SK-N-SH treated with all-trans-retinoic acid at 6 μM for 48 hours (cell line): ENCODE measurements at regions not wholly inside any gene's neighbourhood (a gene's known extent, or its start where the extent isn't known, plus 50 kb on each side); places are given as distances from the start of the nearest gene placed in this dataset.

ENCODE experiments used
- ATAC-seq: fragments of 200-7000 bp; cut with Tn5 transposase; 3 replicates; pipeline ENCODE4 v1.9.1; 2020; ENCODE audit warnings: mild to moderate bottlenecking, moderate library complexity
- ARNTL ChIP-seq: fragments of 450-650 bp; formaldehyde crosslinking; IDR thresholded peaks from 2 replicates; pipeline ENCODE4 v1.5.0; 2020; ENCODE audit warnings: low read depth, mild to moderate bottlenecking, moderate library complexity, borderline replicate concordance
- BACH2 ChIP-seq: fragments of 250-450 bp; sonication (Bioruptor Pico); IDR thresholded peaks from 2 replicates; pipeline ENCODE4 v1.9.0; 2021; ENCODE audit warnings: mild to moderate bottlenecking, borderline replicate concordance
- CSDC2 ChIP-seq: fragments of 250-450 bp; sonication (Bioruptor Pico); IDR thresholded peaks from 2 replicates; pipeline ENCODE4 v1.5.0; 2020; ENCODE audit warnings: mild to moderate bottlenecking, moderate library complexity
- ESRRG ChIP-seq: fragments of 250-450 bp; sonication (Bioruptor Pico); IDR thresholded peaks from 2 replicates; pipeline ENCODE4 v1.6.1; 2021; ENCODE audit warnings: mild to moderate bottlenecking
- GLIS3 ChIP-seq: fragments of 250-450 bp; sonication (Bioruptor Pico); IDR thresholded peaks from 2 replicates; pipeline ENCODE4 v1.5.0; 2020; ENCODE audit warnings: mild to moderate bottlenecking, moderate library complexity
- RARB ChIP-seq: fragments of 250-450 bp; sonication (Bioruptor Pico); IDR thresholded peaks from 2 replicates; pipeline ENCODE4 v1.8.0; 2021; ENCODE audit warnings: mild to moderate bottlenecking, moderate library complexity
- SNAI2 ChIP-seq: fragments of 250-450 bp; sonication (Bioruptor Pico); IDR thresholded peaks from 2 replicates; pipeline ENCODE4 v1.5.0; 2020; ENCODE audit warnings: mild to moderate bottlenecking, moderate library complexity
- ZC3H10 ChIP-seq: fragments of 250-450 bp; sonication (Bioruptor Pico); IDR thresholded peaks from 2 replicates; pipeline ENCODE4 v1.5.1; 2021; ENCODE audit warnings: mild to moderate bottlenecking, moderate library complexity
- ZFP3 ChIP-seq: fragments of 250-450 bp; sonication (Bioruptor Pico); IDR thresholded peaks from 2 replicates; pipeline ENCODE4 v1.5.0; 2020; ENCODE audit warnings: mild to moderate bottlenecking, moderate library complexity
- ZFP30 ChIP-seq: fragments of 450-650 bp; formaldehyde crosslinking; IDR thresholded peaks from 2 replicates; pipeline ENCODE4 v1.5.0; 2022; ENCODE audit warnings: mild to moderate bottlenecking, moderate library complexity
- ZNF565 ChIP-seq: fragments of 450-650 bp; formaldehyde crosslinking; conservative IDR thresholded peaks from 2 replicates; pipeline ENCODE4 v1.5.0; 2020; ENCODE audit warnings: low read depth, mild to moderate bottlenecking, moderate library complexity
- ZNF70 ChIP-seq: fragments of 450-650 bp; formaldehyde crosslinking; IDR thresholded peaks from 2 replicates; pipeline ENCODE4 v1.5.0; 2020; ENCODE audit warnings: mild to moderate bottlenecking, moderate library complexity
- ZNF8 ChIP-seq: fragments of 450-650 bp; formaldehyde crosslinking; IDR thresholded peaks from 2 replicates; pipeline ENCODE4 v1.5.0; 2020; ENCODE audit warnings: mild to moderate bottlenecking, moderate library complexity
- TF ChIP-seq, protein P1 (sequence below): fragments of 250-450 bp; sonication (Bioruptor Pico); IDR thresholded peaks from 2 replicates; pipeline ENCODE4 v1.5.0; 2020; ENCODE audit warnings: mild to moderate bottlenecking, moderate library complexity
- TF ChIP-seq, protein P2 (sequence below): fragments of 250-450 bp; sonication (Bioruptor Pico); IDR thresholded peaks from 2 replicates; pipeline ENCODE4 v1.5.1; 2021; ENCODE audit warnings: mild to moderate bottlenecking, moderate library complexity
- TF ChIP-seq, protein P3 (sequence below): fragments of 250-450 bp; sonication (Bioruptor Pico); IDR thresholded peaks from 2 replicates; pipeline ENCODE4 v1.5.1; 2020; ENCODE audit warnings: low read depth, mild to moderate bottlenecking, moderate library complexity
- TF ChIP-seq, protein P4 (sequence below): fragments of 250-450 bp; sonication (Bioruptor Pico); IDR thresholded peaks from 2 replicates; pipeline ENCODE4 v1.8.0; 2021; ENCODE audit warnings: low read depth, mild to moderate bottlenecking, moderate library complexity, borderline replicate concordance
- TF ChIP-seq, protein P5 (sequence below): fragments of 250-450 bp; sonication (Bioruptor Pico); IDR thresholded peaks from 2 replicates; pipeline ENCODE4 v1.8.0; 2020; ENCODE audit warnings: mild to moderate bottlenecking, moderate library complexity, borderline replicate concordance

DNA sequence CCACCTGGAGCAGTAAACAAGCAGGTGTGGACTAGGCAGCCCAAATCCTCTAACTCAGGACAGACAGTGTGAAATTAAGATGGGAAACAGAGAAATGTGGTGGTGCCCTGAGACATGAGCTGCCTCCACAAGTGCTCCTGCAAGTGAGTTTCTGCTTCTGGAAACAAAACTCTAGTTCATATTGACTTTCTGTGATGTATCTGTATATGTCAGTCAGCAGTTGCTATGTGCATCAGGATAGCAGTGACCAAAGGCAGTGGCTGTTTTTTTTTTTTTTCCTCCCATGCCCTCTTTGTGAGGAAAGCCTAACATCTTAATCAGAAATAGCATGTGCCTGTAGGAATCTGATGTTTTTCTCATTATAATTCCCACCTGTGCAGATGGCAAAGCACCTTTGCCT lies 318.4 kb upstream of the SEMA6A start:
- TF ChIP-seq GLIS3 (CRISPR knock-in tag) (no peak), CSDC2 (CRISPR knock-in tag) (no peak), BACH2 (CRISPR knock-in tag) (no peak), SNAI2 (CRISPR knock-in tag) (no peak), ZC3H10 (CRISPR knock-in tag) (no peak)
- TF ChIP-seq, protein P1, sequence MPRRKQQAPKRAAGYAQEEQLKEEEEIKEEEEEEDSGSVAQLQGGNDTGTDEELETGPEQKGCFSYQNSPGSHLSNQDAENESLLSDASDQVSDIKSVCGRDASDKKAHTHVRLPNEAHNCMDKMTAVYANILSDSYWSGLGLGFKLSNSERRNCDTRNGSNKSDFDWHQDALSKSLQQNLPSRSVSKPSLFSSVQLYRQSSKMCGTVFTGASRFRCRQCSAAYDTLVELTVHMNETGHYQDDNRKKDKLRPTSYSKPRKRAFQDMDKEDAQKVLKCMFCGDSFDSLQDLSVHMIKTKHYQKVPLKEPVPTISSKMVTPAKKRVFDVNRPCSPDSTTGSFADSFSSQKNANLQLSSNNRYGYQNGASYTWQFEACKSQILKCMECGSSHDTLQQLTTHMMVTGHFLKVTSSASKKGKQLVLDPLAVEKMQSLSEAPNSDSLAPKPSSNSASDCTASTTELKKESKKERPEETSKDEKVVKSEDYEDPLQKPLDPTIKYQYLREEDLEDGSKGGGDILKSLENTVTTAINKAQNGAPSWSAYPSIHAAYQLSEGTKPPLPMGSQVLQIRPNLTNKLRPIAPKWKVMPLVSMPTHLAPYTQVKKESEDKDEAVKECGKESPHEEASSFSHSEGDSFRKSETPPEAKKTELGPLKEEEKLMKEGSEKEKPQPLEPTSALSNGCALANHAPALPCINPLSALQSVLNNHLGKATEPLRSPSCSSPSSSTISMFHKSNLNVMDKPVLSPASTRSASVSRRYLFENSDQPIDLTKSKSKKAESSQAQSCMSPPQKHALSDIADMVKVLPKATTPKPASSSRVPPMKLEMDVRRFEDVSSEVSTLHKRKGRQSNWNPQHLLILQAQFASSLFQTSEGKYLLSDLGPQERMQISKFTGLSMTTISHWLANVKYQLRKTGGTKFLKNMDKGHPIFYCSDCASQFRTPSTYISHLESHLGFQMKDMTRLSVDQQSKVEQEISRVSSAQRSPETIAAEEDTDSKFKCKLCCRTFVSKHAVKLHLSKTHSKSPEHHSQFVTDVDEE = no peak
- no peak for ATAC-seq

DNA sequence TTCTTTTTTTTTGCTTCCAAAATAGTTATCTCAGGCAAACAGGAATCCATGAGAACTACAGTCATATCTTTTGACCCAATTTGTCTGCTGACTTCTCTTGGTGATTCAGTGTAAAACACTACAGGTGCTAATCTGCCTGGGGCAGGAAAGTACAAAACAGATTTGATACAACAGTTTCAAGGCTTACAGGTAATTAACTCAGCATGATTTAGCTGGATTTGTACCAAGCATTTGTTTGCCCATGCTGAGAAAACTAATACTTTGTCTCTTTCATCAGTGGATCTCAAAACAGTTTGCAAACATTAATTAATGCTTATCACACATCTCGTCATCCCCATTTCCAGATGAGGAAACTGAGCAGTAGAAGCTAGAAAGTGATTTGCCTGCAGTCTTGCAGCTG lies 312.5 kb upstream of the SEMA6A start:
- no peak for ATAC-seq
- TF ChIP-seq ESRRG (CRISPR knock-in tag) (no peak), ZFP3 (CRISPR knock-in tag) (no peak)

DNA sequence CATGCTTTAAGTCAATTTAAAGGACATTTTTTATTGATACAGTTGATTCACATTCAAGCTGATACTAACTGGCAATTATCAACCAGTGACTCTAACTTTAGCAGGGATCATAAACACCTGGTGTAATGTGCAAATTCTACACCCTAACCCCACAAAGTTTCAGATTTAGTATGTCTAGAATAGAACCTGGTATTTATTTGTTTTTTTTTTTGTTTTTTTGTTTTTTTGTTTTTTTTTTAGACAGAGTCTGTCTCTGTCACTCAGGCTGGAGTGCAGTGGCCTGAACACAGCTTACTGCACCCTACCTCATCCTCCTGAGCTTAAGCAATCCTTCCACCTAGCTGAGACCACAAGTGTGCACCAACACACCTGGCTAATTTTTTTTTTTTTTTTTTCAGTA lies 311.2 kb upstream of the SEMA6A start:
- no peak for TF ChIP-seq GLIS3 (CRISPR knock-in tag)
- TF ChIP-seq RARB (CRISPR knock-in tag) = no peak
- no peak for TF ChIP-seq ZFP3 (CRISPR knock-in tag)
- TF ChIP-seq ZNF70 (CRISPR knock-in tag) = no peak
- no peak for TF ChIP-seq SNAI2 (CRISPR knock-in tag)
- TF ChIP-seq, protein P2, sequence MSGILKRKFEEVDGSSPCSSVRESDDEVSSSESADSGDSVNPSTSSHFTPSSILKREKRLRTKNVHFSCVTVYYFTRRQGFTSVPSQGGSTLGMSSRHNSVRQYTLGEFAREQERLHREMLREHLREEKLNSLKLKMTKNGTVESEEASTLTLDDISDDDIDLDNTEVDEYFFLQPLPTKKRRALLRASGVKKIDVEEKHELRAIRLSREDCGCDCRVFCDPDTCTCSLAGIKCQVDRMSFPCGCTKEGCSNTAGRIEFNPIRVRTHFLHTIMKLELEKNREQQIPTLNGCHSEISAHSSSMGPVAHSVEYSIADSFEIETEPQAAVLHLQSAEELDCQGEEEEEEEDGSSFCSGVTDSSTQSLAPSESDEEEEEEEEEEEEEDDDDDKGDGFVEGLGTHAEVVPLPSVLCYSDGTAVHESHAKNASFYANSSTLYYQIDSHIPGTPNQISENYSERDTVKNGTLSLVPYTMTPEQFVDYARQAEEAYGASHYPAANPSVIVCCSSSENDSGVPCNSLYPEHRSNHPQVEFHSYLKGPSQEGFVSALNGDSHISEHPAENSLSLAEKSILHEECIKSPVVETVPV (CRISPR knock-in tag) = no peak
- no peak for TF ChIP-seq ARNTL (CRISPR knock-in tag)
- TF ChIP-seq, protein P3, sequence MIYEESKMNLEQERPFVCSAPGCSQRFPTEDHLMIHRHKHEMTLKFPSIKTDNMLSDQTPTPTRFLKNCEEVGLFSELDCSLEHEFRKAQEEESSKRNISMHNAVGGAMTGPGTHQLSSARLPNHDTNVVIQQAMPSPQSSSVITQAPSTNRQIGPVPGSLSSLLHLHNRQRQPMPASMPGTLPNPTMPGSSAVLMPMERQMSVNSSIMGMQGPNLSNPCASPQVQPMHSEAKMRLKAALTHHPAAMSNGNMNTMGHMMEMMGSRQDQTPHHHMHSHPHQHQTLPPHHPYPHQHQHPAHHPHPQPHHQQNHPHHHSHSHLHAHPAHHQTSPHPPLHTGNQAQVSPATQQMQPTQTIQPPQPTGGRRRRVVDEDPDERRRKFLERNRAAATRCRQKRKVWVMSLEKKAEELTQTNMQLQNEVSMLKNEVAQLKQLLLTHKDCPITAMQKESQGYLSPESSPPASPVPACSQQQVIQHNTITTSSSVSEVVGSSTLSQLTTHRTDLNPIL (CRISPR knock-in tag) = no peak
- no peak for TF ChIP-seq BACH2 (CRISPR knock-in tag)
- no peak for TF ChIP-seq ZNF565 (CRISPR knock-in tag)
- no peak for ATAC-seq

DNA sequence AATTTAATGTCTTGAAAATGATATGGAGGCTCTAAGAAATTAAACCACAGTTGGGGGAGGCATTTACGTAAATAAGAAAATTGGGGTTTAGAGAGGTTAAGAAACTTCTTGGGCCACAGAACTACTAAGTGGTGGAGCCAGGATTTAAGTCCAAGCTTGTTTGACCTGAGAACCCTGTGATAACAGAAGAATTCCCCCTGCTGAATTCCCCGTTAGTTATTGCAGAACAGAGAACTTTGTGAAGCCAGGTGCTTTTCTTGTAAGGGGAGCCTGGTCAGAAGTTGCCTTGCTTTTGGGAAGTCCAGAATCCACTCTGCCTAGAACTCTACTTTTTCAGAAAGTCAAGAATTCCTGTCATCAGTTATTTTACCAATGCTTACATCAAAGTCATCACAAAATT lies 309.3 kb upstream of the SEMA6A start:
- TF ChIP-seq, protein P4, sequence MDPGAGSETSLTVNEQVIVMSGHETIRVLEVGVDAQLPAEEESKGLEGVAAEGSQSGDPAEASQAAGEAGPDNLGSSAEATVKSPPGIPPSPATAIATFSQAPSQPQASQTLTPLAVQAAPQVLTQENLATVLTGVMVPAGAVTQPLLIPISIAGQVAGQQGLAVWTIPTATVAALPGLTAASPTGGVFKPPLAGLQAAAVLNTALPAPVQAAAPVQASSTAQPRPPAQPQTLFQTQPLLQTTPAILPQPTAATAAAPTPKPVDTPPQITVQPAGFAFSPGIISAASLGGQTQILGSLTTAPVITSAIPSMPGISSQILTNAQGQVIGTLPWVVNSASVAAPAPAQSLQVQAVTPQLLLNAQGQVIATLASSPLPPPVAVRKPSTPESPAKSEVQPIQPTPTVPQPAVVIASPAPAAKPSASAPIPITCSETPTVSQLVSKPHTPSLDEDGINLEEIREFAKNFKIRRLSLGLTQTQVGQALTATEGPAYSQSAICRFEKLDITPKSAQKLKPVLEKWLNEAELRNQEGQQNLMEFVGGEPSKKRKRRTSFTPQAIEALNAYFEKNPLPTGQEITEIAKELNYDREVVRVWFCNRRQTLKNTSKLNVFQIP (CRISPR knock-in tag) = no peak
- TF ChIP-seq ESRRG (CRISPR knock-in tag) = no peak
- TF ChIP-seq ZNF70 (CRISPR knock-in tag) = no peak
- TF ChIP-seq, protein P5, sequence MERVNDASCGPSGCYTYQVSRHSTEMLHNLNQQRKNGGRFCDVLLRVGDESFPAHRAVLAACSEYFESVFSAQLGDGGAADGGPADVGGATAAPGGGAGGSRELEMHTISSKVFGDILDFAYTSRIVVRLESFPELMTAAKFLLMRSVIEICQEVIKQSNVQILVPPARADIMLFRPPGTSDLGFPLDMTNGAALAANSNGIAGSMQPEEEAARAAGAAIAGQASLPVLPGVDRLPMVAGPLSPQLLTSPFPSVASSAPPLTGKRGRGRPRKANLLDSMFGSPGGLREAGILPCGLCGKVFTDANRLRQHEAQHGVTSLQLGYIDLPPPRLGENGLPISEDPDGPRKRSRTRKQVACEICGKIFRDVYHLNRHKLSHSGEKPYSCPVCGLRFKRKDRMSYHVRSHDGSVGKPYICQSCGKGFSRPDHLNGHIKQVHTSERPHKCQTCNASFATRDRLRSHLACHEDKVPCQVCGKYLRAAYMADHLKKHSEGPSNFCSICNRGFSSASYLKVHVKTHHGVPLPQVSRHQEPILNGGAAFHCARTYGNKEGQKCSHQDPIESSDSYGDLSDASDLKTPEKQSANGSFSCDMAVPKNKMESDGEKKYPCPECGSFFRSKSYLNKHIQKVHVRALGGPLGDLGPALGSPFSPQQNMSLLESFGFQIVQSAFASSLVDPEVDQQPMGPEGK (CRISPR knock-in tag) = no peak
- TF ChIP-seq ZNF8 (CRISPR knock-in tag) = no peak
- TF ChIP-seq ZFP30 (CRISPR knock-in tag) = no peak
- ATAC-seq = no peak
